GM18870 (cell line): ENCODE measurements at regions not wholly inside any gene's neighbourhood (a gene's known extent, or its start where the extent isn't known, plus 50 kb on each side); places are given as distances from the start of the nearest gene placed in this dataset.

Source experiments
- ATAC-seq: cut with Tn5 transposase; IDR thresholded peaks from one replicate; pipeline ENCODE4 v1.9.1; 2021; ENCODE audit warnings: moderate library complexity; ENCODE audit not compliant: unreplicated experiment

DNA sequence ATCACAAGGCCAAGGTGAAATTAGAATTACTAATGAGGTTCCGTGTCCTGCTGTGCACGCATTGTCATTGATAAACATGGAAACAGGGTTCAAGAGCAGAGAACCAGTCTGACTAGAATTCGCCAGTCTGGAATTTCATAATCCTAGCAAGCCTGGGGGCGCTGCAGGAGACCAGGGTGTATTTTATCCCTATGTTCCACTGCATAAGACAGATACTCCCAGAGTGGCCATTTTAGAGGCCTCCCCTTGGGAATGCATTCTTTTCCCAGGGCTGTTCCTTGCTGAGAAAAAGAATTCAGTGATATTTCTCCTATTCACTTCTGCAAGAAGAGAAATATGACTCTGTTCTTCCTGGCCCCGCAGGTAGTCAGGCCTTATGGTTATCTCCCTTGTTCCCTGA, 1387.7 kb downstream of the MAT2B start:
- ATAC-seq = no peak

DNA sequence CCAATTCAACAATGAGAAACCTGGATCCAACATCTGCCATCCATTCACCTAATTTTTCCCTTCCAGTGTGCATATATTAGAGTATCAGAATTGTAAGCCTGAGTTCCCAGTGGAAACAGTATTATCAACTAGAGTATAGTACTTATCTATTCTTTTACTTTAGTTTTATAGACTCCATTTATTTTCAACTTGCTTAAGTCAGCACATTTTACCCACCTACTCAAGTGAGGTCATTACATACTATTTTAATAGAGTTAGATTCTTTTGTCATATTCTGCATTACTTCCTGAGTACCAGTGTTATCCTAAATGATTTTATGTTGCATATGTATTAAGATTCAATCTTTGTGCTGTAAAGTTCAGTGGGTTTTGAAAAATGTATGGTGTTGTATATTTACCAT, 1393.3 kb downstream of the MAT2B start:
- no peak for ATAC-seq

DNA sequence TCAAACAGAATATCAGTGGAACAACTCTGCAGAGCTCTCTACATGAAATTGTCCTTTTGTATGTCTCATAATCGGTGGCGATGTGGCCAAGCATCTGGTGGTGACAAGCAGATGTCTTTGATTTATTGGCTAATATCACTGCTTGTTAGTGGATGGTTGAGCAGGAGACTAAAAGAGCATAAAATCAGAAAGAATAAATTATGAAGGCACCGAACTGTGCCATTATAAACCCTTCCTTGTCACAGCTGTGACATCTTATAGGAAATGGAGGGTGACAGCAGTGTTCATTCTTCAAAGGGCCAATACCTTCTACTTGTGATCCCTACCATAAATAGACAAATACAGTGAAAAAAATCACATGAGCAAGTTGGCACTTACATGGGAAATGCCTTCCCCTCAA, 1404.3 kb downstream of the MAT2B start:
- ATAC-seq = no peak

DNA sequence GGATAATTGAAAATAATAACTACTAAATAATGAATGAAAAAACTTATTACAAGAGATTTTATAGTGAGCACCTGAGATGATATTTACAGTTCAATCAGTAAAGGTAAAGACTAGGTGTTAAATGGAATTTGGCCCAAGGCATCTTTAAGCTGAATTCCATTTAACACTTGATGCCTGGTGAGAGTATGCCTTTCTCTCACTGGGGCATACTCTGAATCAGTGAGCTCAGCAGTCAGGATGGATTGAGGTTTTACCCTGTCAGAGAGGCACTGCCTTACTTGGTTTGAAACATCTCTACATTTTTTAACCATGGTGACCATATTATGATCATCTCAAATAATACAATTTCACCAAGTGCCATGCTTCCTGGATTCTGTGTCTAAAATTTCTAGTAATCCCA, 1416.3 kb downstream of the MAT2B start:
- ATAC-seq = no peak

DNA sequence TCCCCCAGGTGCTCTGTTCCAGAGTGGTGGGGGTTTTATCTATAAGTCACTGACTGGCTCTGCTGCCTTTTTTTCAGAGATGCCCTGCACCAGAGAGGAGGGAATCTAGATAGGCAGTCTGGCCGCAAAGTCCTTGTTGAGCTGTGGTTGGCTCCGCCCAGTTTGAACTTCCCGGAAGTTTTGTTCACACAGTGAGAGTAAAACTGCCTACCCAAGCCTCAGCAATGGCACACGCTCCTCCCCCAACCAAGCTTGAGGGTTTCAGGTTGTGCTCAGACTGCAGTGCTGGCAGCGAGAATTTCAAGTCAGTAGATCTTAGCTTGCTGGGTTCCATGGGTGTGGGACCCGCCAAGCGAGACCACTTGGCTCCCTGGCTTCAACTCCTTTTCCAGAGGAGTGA, 1428.6 kb downstream of the MAT2B start:
- ATAC-seq = no peak

DNA sequence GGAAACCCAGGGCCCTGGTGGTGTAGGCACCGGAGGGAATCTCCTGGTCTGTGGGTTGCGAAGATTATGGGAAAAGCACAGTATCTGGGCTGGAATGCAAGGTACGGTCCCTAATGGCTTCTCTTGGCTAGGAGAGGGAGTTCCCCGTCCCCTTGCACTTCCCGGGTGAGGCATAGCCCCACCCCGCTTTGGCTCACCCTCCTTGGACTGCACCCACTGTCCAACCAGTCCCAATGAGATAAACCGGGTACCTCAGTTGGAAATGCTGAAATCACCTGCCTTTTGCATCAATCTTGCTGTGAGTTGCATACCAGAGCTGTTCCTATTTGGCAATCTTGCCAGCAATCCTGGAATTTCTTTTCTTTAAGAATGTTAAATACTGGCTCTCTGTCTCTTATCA, 1429.1 kb downstream of the MAT2B start:
- ATAC-seq = no peak

DNA sequence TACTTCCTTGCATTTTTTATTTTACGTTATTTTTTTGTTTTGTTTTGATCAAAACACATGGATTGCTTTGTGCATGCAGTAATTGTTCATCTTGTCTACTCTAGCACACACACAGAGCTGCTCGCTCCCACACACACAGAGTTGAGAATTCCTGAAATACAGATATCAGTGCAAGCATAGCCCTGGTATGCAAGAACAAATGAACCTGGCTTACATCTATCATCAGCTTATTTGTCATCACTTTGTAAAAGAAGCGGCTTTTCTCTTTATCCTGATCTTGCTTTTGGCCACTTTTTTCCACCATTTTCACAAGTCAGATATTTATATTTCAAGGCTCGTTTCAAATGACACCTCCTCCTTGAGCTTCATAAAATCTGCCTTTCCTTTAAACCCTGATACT, 1435.7 kb downstream of the MAT2B start:
- no peak for ATAC-seq

DNA sequence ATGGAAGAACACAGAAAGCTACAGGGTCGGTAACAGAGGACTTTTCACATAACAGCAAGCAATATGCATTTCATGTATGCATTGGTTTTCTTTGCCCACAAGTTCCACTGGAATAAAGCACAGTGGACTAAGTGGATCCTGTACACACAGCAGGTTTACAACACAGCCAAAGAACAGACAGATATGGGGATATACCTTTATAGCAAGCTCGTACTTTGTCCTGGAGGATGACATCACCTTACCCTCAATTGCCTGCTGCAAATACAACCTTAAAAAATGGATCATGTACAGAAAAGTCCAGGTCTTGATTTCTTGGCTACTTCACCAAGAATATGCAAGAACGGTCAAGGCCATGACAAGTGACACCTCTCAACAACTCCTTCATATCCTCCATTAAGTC, 1445.5 kb downstream of the MAT2B start:
- no peak for ATAC-seq

DNA sequence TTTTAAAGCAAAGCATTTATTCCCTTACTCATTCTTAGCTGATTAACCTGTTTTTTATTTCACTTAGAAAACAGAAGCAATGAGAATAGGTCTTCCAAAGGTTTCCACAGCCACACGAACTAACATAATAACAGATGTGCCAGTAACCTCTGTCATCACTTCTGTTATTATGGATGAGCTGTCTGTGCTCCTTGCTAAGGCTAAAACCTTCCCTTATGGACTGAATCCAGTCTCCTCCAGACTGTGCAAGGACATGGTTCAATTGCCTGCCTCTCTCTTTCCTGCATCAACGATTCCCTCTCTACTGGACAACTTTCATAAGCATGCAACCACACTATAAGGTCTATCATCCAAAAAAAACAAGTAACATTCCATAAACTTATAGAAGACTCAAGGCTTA, 1446.2 kb downstream of the MAT2B start:
- ATAC-seq = no peak

DNA sequence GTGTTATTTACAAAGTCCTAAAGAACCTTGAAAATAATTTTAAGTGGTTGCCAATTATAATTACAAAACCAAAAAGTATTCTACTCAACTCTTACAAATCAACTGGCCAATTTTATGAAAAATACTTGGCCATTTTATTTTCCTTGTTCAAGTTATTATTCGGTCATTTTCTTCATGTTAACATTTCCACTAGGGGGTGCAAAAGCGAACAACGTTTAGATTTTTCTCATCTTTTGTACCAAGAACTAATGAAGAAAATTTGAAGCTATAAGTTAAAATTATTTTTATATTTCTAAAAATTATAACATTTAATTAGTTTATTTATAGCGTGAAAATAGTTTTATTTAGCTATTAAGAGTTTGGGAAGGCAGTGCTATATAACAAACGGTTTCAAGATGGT, 1453.3 kb downstream of the MAT2B start:
- no peak for ATAC-seq

DNA sequence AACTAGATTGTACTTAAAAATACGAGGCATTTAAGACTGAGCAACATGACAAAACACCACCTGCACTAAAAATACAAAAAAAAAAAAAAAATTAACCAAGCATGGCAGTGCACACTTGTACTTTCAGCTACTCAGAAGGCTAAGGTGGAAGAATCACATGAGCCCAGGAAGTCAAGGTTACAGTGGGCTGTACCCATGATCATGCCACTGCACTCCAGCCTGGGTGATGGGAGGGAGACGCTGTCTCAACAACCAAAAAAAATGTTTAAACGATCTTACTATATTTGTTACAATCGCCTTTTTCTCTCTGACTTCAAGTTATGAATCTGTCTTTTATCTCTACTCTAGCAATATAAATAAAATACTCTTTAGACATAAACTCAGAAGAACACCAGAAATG, 1454.3 kb downstream of the MAT2B start:
- no peak for ATAC-seq

DNA sequence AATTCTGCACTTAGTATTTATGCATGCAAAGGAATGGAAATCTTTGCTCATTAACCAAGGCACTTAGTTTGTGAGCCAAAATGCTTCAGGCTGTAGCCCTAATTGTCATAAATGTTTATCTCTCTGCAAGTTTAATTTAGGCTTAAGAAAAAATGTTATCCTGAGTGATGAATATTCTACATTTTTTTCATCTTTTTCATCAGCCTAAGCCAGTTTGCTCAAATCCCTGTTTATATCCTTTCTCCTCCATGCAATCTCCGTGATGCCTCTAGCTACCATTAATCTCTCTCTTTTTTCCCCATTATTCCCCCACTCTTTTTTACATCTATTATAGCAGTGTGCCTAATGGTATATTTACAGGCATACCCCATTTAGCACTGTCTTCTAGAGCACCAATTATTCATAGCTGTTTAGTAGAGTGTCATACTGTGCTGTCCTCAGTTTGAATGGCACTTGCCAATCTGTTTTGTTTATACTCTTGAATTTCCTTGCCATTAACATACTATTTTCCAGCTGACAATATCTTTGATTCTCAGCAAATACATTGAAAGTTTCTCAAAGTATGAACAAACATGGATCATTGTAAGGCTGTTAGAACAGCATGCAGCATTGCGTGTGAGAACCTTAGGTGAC, 1457.0 kb downstream of the MAT2B start:
- ATAC-seq = no peak

DNA sequence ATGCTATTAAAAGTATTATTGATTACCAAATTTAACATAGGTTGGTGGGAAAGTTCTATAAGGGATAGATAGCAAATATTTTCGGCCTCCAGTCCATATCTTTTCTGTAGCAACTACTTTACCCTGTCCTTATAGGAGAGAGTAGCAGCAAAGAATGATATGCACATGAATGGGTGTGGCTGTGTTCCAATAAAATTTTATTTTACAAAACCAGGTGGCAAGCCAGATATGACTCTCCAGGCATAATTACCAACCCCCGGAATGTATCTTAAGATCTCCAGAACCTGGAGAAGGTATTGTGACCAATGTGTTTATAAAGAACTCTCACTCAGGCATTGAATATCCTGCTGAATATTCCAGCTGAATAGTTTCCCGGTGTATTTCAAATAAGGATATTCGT, 1461.2 kb downstream of the MAT2B start:
- no peak for ATAC-seq

DNA sequence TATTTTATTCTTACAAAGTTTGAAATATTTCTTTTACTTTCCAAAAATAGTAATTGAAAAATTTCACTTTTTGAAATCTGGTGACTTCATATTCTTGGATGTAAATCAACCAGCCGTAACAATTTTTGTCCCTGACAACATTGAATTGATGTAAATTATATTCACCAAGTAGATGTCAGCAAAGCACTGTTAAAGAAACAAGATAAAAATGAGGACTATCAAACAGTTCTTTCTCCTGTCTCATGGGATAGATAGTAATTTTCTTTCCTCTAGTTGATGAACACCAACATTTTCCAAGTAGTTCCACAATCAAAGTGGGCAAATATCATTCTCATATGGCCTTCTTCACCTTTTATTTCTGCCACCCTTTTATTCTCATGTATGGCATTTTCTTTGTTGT, 1461.9 kb downstream of the MAT2B start:
- ATAC-seq = no peak

DNA sequence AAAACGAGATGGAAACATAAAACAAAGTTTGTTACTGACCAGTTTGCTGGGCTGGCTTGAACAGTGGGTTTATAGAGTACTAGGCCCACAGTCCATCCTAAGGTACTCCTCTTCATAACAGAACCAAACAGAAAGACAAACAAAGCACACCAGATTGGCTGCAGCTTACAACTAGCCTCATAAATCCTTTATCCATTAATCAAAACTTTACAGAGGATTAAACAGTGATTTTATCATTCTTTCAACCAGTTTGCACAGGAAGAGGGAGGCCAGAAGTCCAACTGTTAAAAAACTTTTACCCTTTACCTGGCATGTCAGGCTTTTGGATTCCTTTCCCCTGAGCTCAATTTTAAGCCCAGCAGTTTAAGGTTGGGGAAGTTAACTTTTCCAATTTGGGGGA, 1467.6 kb downstream of the MAT2B start:
- no peak for ATAC-seq

DNA sequence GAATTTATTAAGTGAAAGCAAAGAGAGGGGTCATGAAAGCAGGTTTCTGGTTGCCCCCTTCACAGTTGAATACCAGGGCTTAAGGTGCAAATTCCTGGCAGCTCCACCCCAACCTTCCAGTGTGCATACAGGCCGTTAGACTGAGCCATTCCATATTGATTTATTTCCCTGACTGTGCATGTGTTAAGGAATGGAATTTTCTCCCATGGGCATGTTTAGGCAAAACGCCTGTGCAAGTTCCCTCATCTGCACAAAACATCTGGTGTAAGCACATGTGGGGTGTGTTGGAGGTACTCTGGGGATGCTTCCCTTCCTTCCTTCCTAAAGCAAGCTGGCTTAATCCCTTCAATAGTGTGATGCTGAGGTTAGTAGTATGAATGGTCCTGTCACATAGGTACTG, 1470.6 kb downstream of the MAT2B start:
- ATAC-seq = no peak

DNA sequence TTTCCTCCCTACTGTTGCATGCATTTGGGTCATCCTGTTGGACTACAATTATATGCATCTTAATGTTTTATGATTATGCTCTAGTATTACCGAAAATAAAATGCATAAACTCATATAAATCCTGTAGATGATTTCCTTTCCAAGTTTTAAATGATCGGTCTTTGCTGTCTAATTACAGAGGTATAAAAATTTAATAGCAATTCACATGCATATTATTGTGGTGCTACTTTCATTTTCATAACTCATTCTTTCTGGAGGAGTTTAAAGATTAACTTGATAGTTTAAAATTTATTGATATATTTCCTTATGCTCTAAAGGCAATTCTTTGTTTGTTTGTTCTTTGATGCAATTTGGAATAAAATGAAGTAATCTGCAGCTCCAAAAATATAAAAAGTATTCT, 1475.1 kb downstream of the MAT2B start:
- no peak for ATAC-seq

DNA sequence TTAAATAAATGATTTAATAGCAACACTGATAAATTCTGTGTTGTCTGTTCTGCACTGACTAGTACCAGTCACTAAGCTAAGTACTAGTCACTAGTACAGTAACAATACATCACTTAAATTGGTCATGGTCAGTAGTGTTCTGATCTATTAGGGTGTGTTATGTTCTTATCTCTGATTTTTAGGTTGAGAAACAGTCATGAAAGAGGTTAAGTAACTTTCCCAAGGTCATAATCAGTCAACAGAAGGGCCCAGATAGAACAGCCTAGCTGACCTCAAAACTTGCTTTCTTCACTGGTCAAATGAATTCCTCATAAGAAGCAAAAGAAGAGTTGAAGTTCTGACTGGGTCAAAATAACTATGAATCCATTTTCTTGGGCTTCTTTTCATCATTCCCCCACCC, 1492.7 kb downstream of the MAT2B start:
- ATAC-seq = no peak

DNA sequence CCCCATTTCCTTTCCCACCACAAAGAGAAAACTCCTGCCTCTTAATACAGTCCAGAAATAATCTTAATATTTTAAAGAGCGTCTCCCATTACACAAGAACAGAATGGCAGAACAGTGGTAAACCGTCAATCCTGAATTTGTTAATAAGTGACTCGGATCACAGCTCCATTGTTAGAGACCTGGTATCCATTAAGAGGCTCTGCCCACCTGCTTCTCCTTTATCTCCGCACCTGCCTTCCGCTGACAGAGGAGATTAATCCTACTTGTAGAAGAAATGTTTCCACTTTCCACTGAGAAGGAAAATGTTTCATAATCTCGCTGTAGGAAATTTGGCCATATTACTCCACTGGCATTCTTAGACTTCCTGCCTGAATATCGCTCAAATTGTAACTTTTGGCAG, 1493.2 kb downstream of the MAT2B start:
- no peak for ATAC-seq

DNA sequence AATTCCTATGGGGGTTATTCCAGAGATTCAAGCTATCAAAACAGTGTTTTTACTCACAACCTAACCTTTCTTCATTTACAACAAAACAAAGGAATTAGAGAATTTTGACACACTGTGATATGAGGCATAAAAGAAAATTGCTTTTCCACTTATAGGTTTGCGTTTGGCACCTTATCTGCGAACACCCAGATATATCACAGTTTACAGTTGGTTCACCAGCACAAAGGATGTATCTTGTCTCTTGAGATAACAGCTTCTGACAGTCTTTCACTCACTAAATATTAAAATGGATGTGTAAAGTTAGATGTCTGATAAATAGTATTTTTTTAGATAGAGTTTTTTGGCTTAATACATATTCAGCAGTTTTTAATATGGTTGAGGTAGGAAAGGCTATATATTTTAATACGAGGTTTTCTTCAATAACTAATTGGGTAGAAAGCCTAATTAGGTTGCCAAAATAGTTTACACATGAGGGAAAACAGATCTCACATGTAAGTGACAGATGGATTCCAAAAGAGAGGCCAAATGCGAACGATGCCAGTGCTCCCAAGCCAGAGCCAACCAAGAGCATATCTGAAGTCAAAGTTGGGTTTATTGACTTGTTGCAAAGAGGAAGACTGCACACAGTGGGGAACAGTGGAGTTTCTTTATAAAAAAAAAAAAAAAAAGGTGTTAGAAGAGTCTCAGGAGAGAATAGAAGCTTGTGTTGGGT, 1495.2 kb downstream of the MAT2B start:
- no peak for ATAC-seq

DNA sequence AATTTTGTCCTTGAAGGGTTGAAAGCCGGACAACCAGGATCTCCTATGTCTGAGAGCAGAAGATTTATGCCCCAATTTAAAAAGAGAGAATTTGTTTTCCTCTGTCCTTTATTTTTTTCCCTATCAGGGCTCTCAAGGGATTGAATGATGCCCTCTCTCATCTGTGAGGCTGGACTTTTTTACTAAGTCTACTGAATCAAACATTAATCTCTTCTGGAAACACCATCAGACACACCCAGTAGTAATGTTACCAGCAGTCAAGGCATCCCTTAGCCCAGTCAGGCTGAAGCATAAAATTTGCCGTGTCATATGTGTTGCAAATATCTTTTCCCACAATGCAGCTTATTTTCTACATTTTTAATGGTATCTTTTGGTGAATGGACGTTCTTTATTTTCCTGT, 1497.9 kb downstream of the MAT2B start:
- no peak for ATAC-seq

DNA sequence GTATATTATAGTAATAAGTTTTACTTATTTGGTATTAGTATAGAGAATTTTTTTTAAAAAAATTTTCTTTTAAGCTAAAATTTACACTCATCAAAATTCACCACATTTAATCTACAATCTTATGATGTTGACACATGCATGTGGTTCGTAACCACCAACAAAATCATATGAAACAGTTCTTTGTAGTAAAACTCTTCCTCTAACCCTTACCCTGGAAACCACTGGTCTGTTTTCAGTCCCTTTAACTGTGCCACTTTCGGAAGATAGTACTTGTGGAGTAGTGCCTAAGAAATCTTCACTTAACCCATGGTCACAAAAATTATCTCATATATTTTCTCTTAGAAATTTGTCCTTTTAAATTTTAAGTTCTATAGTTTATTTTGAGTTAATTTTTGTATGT, 1498.8 kb downstream of the MAT2B start:
- ATAC-seq = no peak

DNA sequence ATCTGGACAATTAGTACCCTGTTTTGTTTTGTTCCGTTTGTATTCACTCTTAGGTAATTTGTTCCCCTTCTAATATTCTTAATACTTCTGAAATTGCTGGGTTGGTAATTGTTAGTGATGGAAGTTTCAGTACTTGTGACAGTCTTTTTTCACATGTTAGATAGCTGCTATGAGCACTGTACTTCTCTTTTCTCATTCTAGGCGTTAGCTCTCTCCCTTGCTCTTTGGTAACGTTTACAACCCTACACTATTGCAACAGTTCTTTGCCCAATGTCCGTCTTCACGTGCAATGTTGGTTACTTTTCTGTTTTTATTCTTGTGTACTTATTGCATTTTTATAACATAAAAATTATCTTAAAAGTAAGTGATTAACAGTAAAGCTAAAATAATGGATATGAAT, 1509.0 kb downstream of the MAT2B start:
- ATAC-seq = no peak
